ENCODE measurements at regions not wholly inside any gene's neighbourhood (a gene's known extent, or its start where the extent isn't known, plus 50 kb on each side); places are given as distances from the start of the nearest gene placed in this dataset.
"Not testable (repeated sequence)": the region's sequence is repeated elsewhere in the genome, so short reads cannot be mapped to it uniquely, and the experiment has no call there.

- not testable (repeated sequence) for DNase-seq (ENCODE audit: low read depth)
These were observed 105.7 kb downstream of the SPDYE17 start for GRCh38 chr7:76926416-76926815.

- DNase-seq (ENCODE audit: low read depth), result not testable (repeated sequence)
These were observed 107.4 kb downstream of the SPDYE17 start for GRCh38 chr7:76924756-76925155.

GRCh38 chr7:76918619-76919018 lies 113.5 kb downstream of the SPDYE17 start:
- DNase-seq (ENCODE audit: low read depth), result not testable (repeated sequence)

- DNase-seq (ENCODE audit: low read depth), result not testable (repeated sequence)
These were observed 117.8 kb downstream of the SPDYE17 start for GRCh38 chr7:76914361-76914760.

- not testable (repeated sequence) for DNase-seq (ENCODE audit: low read depth)
These were observed 119.9 kb downstream of the SPDYE17 start for GRCh38 chr7:76912011-76912814.

- not testable (repeated sequence) for DNase-seq (ENCODE audit: low read depth)
These were observed 127.5 kb downstream of the SPDYE17 start for GRCh38 chr7:76904688-76905087.

GRCh38 chr7:76901944-76902710 lies 130.0 kb downstream of the SPDYE17 start:
- DNase-seq (ENCODE audit: low read depth), result not testable (repeated sequence)

- not testable (repeated sequence) for DNase-seq (ENCODE audit: low read depth)
These were observed 133.4 kb downstream of the SPDYE17 start for GRCh38 chr7:76898807-76899206.

GRCh38 chr7:76897007-76897406 lies 135.2 kb downstream of the SPDYE17 start:
- DNase-seq (ENCODE audit: low read depth), result peak; percentile 4

GRCh38 chr7:76895696-76896095 lies 136.5 kb downstream of the SPDYE17 start:
- not testable (repeated sequence) for DNase-seq (ENCODE audit: low read depth)

- DNase-seq (ENCODE audit: low read depth), result peak; percentile 5
These were observed 140.4 kb downstream of the SPDYE17 start for GRCh38 chr7:76891771-76892170.

GRCh38 chr7:76879733-76880288 lies 152.3 kb downstream of the SPDYE17 start:
- not testable (repeated sequence) for DNase-seq (ENCODE audit: low read depth)

- not testable (repeated sequence) for DNase-seq (ENCODE audit: low read depth)
These were observed 156.4 kb downstream of the SPDYE17 start for GRCh38 chr7:76875760-76876159.

GRCh38 chr7:76870504-76870808 lies 161.7 kb downstream of the SPDYE17 start:
- not testable (repeated sequence) for DNase-seq (ENCODE audit: low read depth)

- not testable (repeated sequence) for DNase-seq (ENCODE audit: low read depth)
These were observed 164.7 kb downstream of the SPDYE17 start for GRCh38 chr7:76867364-76867889.

- not testable (repeated sequence) for DNase-seq (ENCODE audit: low read depth)
These were observed 168.9 kb downstream of the SPDYE17 start for GRCh38 chr7:76863150-76863773.

GRCh38 chr7:76862241-76862640 lies 169.9 kb downstream of the SPDYE17 start:
- DNase-seq (ENCODE audit: low read depth), result not testable (repeated sequence)

- not testable (repeated sequence) for DNase-seq (ENCODE audit: low read depth)
These were observed 172.2 kb downstream of the SPDYE17 start for GRCh38 chr7:76859933-76860332.

- DNase-seq (ENCODE audit: low read depth), result not testable (repeated sequence)
These were observed 177.5 kb downstream of the SPDYE17 start for GRCh38 chr7:76854631-76855030.

- DNase-seq (ENCODE audit: low read depth), result not testable (repeated sequence)
These were observed 179.2 kb downstream of the SPDYE17 start for GRCh38 chr7:76852787-76853584.

GRCh38 chr7:76852362-76852761 lies 179.8 kb downstream of the SPDYE17 start:
- DNase-seq (ENCODE audit: low read depth), result not testable (repeated sequence)

Measured in LHCN-M2 (cell line).